HUDEP-2 (cell line): ENCODE measurements at regions not wholly inside any gene's neighbourhood (a gene's known extent, or its start where the extent isn't known, plus 50 kb on each side); places are given as distances from the start of the nearest gene placed in this dataset.
A peak's percentile ranks its signal among the peaks of the same experiment; 100 is the strongest.

ENCODE experiments used
- DNase-seq, 76 experiments: peaks; one replicate each; lab custom pipeline; 2025; ENCODE audit not compliant: unreplicated experiment in 76 of 76; lab: John Stamatoyannopoulos, UW

DNA sequence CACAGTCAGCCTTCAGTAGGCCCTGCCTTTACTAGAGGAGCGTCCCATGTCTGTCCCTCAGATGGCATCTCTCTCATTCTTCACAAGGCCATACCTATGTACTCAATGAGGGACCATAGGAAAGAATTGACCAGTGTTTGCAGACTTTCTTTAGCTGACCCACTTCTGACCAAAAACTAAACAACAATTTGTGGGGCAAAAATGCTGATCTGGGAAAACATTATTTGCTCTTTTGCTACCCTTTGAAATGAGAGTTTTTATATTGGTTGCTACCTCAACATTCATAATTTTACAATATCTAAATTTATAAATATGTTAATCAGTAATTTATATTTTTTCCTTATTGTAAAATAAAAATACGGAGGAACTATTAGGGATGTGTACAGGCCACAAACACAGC, 539.4 kb upstream of the GJE1 start:
- DNase-seq: no peak

DNA sequence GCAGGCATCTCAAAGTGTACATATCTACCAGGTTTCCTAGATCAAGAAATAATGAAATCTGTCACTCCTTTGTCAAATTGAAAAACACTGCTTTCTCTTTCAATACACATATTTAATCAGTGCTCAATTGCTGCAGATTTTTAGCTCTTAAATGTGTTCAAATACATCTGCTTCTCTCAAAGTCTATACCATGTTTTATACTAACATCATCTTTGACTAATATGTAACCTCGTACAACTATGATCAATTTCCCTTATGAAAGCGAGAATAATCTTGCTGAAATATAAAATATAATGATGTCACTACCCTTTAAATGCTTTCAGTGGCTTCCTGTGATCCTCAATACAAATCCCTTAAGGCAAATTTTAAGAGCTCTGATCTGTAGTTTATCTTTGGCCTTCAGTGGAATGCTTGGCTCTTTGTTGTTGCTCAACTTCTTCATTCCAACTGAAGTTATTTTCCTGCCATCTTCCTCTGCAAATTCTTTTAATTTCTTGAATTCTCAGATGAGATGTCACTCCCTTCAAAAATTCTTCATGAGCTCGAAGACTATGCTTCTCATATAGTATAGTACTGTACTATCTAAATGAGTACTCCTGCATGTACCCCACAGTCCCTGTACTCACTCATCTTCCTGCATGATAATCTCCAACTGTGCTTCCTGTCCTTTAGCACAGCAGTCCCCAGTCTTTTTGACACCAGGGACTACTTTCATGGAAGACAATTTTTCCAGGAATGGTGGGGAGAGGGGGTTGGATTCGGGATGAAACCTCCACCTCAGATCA, 545.1 kb upstream of the GJE1 start:
- DNase-seq: no peak

DNA sequence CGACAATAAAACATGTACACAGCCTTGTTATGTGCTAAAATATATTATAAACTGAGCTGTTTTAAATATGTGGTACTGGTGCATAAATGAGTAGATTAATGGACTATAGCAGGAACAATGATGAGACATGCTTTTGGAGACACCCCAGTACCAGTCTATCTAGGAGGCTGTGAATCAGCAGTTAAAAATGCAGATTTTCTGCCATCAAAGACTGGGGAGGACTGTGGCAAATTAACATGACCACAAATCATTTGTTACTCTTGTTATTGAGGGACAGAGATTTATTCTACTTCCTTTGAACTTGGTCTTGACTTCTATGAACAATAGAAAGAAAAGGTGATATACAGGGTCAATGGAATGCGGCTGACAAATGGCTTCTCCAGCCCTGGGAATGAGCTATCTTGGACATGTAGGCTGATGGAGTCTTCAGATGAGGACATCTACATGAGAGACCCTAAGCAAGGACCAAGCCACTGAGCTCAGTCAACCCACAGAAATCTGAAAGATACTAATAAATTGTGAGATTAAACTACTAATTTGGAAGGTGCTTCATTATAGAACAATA, 551.7 kb upstream of the GJE1 start:
- no peak for DNase-seq

DNA sequence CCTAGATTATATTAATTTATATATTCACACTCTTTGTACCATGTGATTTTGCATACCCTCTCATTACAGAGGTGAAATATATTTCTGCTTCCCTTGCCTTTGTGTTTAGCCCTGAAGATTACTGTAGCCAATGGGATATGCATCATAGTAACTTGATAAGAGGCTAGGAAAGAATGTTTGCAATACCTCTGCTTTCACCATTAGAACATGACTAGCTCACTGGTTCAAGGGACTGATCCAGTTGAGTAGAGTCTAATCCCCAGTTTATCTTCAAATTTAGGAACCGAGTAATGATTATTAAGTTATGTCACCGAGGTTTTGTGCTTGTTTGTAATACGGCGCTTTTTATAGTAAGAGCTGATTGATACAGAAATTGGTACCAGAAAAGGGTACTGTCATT, 552.6 kb upstream of the GJE1 start:
- no peak for DNase-seq

DNA sequence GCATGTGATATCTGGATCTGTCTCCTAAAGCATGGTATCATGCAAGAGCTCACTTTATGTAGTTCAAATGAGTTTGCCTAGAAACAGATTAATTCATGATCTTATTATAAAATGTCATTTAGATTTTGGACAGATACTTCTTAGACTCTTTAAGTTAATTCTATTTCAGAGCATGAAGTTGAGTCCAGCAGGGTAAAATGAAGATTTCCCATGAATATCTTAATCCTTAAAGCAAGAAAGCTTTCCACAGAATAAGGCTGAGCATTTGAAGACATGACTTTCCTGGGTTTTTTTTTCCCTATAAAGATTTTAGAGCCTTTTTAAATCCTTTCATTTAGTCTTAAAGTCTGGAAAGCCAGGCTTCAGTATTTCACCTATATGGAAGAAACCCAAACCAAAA, 556.0 kb upstream of the GJE1 start:
- DNase-seq: no peak

DNA sequence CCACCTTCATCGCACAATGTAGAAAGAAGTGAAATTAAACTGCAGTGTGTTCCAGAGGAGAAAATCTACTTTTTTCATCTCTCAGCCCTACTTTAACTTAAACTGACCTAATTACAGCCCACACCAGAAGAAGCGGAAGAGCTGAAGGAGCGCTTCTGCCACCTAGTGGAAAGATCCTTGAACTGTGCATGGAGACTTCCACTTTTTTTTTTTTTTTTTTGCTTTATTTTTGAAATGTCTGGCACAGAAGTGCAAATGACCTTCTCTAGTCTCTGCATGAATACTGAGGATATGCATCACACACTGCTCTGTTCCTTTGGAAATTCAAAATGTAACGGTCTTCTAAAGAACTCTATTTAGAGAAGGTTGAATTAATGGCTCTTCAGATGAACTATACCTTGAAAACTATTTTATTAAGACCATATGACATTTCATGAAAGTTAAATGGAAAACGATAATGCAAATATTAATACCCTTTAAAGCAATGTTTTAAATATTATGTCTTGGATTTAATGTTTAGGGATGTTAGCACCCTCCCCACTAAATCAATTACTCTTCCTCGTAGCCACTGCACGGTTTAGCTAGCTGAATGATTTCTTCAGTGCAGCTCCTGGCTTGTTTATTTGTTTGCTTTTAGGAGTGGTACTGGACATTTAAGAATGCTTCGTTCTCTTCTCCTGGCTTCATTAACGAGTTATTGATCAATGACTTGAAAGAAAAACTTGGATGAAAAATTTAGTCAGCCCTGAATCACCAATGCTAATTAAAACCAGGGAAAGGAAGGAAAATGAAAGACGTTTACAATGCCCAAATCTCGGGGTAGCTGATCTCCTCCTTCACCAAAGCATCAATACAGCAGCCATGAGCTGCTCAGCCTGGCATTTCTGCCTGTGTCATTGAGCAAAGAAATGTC, 569.6 kb upstream of the GJE1 start:
- DNase-seq: peak in 40 of 76 experiments; percentile 6 to 79 (median 29)

DNA sequence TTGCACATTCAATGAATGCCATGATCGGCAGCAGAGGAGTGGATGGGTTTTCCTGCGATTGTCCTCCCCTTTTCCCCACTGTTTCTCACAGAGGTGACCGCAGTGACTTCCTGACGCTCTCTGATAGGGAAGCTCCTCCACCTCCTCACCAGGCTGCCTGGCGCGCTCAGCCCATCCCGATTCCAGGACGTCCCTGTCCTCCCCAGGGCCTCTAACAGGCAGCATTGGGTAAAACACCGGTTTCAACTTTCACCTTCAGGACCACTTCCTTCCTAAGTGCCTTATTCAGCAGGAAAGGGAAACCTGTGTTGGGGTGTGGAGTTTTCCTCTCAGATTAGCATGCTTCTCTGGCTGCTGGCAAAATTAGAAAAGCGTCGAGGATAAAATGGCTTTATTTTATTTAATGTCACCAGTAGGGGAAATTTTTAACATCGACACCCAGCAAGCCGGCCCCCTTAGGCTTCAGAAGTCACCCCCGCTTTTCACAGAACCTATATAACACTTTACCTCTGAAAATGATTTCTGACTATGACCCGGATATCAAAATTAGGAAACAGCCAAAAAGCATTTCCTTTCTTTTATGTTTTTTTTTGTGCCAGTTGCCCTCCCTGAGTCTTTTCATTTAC, 570.4 kb upstream of the GJE1 start:
- DNase-seq: peak in 2 of 76 experiments; percentile 1 to 9

DNA sequence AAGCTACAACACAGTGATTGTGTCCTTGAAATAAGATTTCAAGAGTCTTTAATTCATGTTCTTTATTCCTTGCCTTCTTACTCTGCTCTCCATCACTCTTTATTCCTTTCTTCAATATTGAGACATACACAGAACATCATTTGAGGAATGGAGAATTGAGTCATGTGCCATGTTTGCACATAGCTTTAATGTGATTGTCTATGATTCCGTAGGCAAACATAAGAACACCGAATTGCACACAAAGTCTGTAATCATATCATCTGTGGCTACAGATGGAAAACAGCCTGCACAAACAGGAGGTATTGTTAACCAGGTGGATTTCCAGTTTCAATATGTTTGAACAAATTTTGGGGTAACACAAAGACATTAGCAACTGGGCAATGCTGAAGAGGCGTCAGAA, 571.6 kb upstream of the GJE1 start:
- DNase-seq: no peak

DNA sequence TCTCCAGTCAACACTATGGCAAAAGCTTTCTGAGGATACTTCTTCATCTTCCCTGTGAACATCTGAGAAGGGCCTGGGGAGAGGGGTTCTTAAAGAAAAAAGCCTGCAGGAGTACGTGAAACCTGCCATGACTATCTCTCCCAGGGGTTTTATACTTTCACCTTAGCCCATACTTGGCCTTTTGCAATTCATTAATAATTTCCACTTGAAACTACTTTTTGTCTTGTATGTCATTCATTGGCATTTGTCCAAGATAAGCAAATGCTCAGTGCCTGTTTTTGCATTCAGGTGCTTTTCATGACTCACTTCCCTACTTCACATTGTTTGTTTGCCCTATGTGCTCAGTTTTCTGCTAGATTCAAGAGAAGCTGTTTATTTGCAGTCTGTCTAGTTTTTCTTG, 580.3 kb upstream of the GJE1 start:
- DNase-seq: peak in 1 of 76 experiments; percentile 18

DNA sequence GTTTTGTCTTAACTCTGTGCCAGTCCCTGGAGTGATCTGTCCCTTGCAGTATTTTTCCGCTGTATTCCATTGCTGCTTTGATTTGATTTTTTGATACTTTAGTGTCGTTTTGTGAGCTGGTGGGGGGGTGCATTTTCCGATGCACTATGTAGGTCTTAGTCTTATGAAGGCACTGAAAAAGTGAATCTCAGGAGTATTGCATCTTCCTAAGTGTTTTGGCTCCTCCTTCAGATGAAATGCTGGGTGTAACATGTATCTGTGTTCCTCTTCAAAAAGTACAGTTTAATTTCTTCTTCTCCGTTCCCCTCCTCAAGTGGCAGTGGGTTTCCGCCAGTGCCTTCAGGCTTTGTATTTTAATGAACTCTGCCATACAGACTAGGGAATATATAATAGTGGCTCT, 580.7 kb upstream of the GJE1 start:
- no peak for DNase-seq

DNA sequence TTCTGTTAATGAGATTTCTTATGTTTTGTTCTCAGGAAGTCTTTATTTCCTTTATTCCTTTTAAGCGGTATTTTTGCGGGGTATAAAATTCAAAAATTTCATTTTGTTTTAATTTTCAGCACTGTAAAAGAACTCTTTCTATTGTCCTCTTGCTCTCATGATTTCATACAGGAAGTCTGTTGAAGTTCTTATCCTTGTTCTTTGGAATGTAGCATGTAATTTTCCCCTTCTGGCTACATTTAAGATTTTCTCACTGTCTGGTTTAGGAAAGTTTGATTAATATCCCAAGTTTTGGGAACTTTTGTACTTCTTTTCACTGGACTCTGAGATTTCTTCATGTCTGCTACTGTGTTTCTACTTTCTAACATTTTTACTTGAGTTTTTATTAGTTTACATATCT, 581.4 kb upstream of the GJE1 start:
- no peak for DNase-seq

DNA sequence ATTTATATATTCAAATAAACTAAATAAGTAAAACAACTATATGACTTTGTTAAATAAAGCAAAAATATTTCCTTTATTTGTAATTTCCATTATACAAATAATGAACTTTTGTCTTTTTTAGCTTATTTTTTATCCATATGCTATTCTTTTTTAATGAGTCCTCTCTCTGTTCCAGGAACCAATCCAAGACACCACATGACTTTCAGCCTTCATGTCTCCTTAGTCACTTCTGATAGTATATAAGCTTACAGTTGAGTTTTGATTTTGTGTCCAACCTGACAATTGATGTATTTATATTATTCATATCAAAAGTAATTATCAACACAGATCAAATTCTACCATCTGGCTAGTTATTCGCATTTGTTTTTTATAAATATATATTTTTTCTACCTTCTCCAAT, 582.3 kb upstream of the GJE1 start:
- DNase-seq: no peak

DNA sequence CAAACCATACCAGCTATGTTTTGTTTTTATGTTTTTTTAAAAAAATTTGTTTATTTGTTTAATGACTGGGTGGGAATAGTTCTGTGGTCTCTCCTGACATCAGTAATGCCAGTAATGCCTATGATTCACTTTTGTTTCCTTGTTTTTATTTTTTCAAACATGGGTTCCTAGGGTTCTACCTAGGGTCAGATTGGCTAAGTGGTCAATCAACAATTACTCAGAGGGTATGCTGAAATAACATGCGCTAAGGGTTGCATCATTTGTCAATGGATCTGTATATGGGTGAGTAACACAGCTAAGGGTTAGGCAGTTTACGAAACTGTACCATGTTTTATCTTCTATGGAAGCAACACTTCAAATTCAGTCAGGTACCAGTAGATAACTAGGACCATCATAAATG, 583.8 kb upstream of the GJE1 start:
- no peak for DNase-seq

DNA sequence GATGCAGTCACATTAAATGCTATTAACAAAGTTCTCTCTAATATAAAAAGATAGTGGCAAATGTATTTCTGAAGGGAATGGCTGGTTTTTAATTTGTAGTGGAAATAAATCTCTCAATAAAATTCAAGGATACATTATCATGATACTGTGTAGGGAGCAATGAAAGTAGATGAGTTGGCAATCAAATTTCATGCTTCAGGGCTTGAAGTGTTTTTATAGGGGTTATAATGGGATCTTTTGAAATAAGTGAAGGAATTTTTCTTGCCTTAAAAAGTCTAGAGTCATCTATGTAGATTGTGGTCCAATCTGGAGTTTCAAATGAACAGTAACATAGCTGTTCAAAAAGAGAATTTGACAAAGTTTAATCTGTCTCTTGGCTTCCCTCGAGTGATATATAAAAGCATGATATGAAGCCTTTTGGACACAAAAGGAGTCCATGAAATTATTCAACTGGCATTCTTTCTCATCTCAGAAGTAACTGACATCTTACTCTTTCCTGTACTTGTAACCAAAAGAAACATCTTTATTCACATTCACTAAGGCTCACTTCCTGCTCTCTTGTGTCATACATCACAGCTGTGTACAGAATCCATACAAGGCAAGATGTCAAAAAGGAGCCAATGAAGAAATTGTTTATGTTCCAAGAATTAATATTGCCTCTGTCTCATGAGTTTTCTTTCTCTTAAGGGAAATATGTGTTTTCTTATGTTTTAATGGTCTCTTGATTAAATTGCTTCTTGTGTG, 591.0 kb upstream of the GJE1 start:
- DNase-seq: no peak

DNA sequence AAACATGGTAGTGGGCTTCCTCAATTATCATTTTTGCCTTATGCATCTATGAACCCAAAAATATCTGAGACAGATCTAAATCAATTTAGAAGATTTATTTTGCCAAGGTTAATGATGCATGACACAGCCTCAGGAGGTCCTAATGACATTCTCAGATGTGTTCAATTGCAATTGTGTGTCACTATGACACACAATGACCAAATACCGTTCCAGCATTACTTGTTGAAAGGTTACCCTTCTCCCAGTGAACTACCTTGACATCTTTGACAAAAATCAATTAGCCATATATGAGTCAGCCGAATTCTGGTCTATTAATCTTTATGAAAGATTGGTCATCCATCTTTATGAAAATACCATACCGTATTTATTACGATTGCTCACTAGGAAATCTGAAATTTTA, 592.5 kb upstream of the GJE1 start:
- no peak for DNase-seq

DNA sequence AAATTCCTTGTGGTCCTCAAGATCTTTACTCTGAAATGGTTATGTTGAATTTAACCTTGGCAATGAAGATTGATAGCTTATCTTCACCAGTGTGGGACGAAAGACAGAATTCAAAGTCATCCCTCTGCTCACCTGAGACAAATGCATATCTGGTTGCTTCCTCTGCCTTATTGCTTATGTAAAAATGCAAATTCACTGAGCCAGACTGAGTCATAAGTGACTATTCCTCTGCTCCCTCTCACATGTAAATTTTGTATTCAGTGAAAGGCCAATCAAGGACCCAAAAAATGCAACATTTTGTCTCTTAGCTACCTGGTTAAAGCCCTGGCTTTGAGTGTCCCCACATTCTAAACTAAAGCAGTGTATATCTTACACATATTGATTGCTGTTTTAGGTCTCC, 593.1 kb upstream of the GJE1 start:
- DNase-seq: no peak

DNA sequence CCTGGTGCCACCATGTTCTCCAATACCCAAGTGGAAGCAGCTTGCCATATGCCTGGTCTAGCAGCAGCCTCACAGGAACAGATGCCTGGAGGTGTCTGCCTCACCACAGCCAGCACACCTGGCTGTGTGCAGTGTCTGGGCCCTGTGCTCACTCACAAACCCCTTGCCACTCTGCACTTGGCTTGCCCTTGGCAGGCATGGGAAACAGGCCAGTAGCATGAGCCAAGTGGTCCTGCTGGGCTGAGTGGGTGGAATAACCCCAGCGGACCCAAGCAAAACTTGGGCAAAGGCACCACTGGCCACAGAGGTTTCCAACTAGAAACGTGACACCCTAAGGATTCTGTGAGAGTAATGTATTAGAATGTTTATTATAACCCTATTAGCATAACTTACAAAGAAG, 600.5 kb upstream of the GJE1 start:
- no peak for DNase-seq

DNA sequence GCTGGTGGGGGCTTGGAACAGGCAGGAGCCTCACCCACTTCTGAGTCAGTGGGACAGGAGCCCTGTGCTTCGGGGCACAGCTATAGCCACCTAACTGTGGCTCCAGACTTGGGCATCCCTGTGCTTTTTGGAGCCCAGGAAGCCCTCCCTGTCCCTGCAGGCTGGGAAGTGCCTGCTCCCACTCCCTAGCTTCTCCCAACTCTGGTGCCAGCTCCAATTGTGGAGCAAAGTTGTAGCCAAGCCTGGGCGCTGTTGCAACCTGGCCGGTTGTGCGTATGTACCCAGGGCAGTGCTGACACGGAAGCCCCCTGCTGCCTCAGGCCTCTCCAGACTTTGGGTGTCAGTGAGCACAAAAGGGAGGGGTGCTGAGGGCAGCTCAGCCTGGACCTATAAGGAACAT, 601.7 kb upstream of the GJE1 start:
- DNase-seq: no peak

DNA sequence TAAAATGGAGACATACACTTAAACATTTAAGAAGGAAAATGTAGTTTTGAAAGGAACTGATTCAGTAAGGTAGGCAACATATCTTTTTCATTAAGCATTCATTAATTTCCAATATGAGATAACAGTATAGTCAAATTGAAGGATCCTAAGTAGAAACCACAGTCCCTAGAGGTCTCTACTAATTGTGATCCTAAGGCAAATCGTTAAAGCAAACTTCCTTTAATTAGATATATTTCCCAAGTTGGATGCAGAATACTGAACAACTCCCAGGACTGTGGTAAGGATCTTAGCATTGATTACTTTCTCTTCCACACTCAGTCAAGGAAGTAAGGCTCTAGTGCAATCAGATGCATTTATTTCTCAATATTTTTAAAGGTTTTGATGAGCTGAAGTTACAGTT, 604.1 kb upstream of the GJE1 start:
- DNase-seq: no peak

DNA sequence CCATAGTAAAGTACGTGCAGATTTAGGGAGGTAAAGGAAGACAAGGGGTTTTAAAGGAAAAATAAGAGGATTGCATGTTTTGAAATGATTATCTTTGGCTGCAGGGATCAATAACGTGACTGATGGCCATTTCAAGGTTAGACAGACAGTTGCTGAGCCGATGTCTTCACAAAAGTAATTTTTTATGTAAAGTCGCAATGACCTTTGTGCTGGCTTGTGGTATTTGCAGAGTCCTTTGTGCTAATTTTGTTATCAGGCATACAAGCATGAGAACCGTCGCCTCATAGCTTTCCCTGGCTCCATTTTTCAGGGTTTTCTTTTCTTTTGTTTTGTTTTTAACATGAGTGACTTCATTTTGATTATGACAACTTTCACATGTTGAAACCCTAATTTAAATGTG, 605.7 kb upstream of the GJE1 start:
- DNase-seq: no peak

DNA sequence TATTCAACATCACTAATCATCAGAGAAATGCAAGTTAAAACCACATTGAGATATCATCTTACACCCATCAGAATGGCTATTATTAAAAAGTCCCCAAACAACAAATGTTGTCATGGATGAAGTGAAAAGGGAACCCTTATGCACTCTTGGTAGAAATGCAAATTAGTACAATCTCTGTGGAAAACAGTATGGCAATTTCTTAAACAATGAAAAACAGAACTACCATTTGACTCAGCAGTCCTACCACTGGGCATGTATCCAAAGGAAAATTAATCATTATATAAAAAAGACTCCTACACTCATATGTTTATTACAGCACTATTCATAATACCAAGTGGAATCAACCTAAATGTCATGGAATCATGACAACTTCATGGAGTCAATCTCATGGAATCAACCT, 611.3 kb upstream of the GJE1 start:
- DNase-seq: no peak
